H9 (cell line): ENCODE measurements at regions not wholly inside any gene's neighbourhood (a gene's known extent, or its start where the extent isn't known, plus 50 kb on each side); places are given as distances from the start of the nearest gene placed in this dataset.

Experiments used
- DNase-seq: peaks from one replicate; pipeline ENCODE4 v3.0.0-alpha.2; 2017
- H2AFZ ChIP-seq: one replicate; pipeline ENCODE4 v1.6.1; 2013; ENCODE audit warnings: mild to moderate bottlenecking, low read length, control low read depth, moderate library complexity
- H2AK5ac ChIP-seq: 2 replicates; pipeline ENCODE4 v1.6.1; 2013; ENCODE audit warnings: low read length, control low read depth, mixed read lengths; ENCODE audit not compliant: insufficient read length
- H2BK120ac ChIP-seq: one replicate; pipeline ENCODE4 v1.6.1; 2013; ENCODE audit warnings: low read depth, mild to moderate bottlenecking, low read length, control low read depth, inconsistent platforms; ENCODE audit not compliant: poor library complexity, severe bottlenecking
- H2BK12ac ChIP-seq: 2 replicates; pipeline ENCODE4 v1.6.1; 2013; ENCODE audit warnings: low read length, control low read depth, mixed read lengths, low read depth; ENCODE audit not compliant: insufficient read length
- H2BK15ac ChIP-seq: 2 replicates; pipeline ENCODE4 v1.6.1; 2013; ENCODE audit warnings: low read depth, low read length, control low read depth
- H2BK20ac ChIP-seq: one replicate; pipeline ENCODE4 v1.6.1; 2013; ENCODE audit warnings: low read depth, mild to moderate bottlenecking, low read length, control low read depth, inconsistent platforms; ENCODE audit not compliant: poor library complexity, severe bottlenecking
- H2BK5ac ChIP-seq: 2 replicates; pipeline ENCODE4 v1.6.1; 2013; ENCODE audit warnings: low read length, control low read depth, mixed read lengths; ENCODE audit not compliant: insufficient read length
- H3K14ac ChIP-seq: 2 replicates; pipeline ENCODE4 v1.6.1; 2013; ENCODE audit warnings: low read length, control low read depth; ENCODE audit not compliant: insufficient read depth
- H3K18ac ChIP-seq: 2 replicates; pipeline ENCODE4 v1.6.1; 2013; ENCODE audit warnings: low read depth, mild to moderate bottlenecking, mixed read lengths, low read length, control low read depth; ENCODE audit not compliant: insufficient read length
- H3K23ac ChIP-seq: 2 replicates; pipeline ENCODE4 v1.6.1; 2013; ENCODE audit warnings: low read length, control low read depth, mixed read lengths, low read depth; ENCODE audit not compliant: insufficient read length
- H3K23me2 ChIP-seq: 2 replicates; pipeline ENCODE4 v1.6.1; 2013; ENCODE audit warnings: low read depth, mild to moderate bottlenecking, mixed read lengths, low read length, control low read depth; ENCODE audit not compliant: insufficient read length, poor library complexity, severe bottlenecking
- H3K27ac ChIP-seq: 2 replicates; pipeline ENCODE4 v1.5.1; 2013; ENCODE audit warnings: low read length, control low read depth, mixed read lengths, low read depth; ENCODE audit not compliant: insufficient read length
- H3K27me3 ChIP-seq: 2 replicates; pipeline ENCODE4 v1.6.1; 2013; ENCODE audit warnings: low read length, control low read depth, inconsistent platforms; ENCODE audit not compliant: insufficient read depth
- H3K4ac ChIP-seq: 2 replicates; pipeline ENCODE4 v1.6.1; 2013; ENCODE audit warnings: low read depth, mild to moderate bottlenecking, control low read depth, inconsistent platforms, low read length, moderate library complexity
- H3K4me1 ChIP-seq: 2 replicates; pipeline ENCODE4 v1.6.1; 2013; ENCODE audit warnings: low read length, control low read depth, inconsistent platforms; ENCODE audit not compliant: insufficient read depth
- H3K4me2 ChIP-seq: 2 replicates; pipeline ENCODE4 v1.6.1; 2013; ENCODE audit warnings: low read length, control low read depth, mixed read lengths; ENCODE audit not compliant: insufficient read length, insufficient read depth
- H3K56ac ChIP-seq: 2 replicates; pipeline ENCODE4 v1.6.1; 2013; ENCODE audit warnings: low read depth, mild to moderate bottlenecking, mixed read lengths, low read length, control low read depth; ENCODE audit not compliant: insufficient read length
- H3K79me1 ChIP-seq: 2 replicates; pipeline ENCODE4 v1.6.1; 2013; ENCODE audit warnings: low read depth, mild to moderate bottlenecking, moderate library complexity, low read length, control low read depth, inconsistent platforms; ENCODE audit not compliant: insufficient read depth, poor library complexity, severe bottlenecking
- H3K79me2 ChIP-seq: 2 replicates; pipeline ENCODE4 v1.6.1; 2013; ENCODE audit warnings: low read length, control low read depth, inconsistent platforms; ENCODE audit not compliant: insufficient read depth
- H3K9ac ChIP-seq: 2 replicates; pipeline ENCODE4 v1.6.1; 2013; ENCODE audit warnings: low read length, control low read depth, mixed read lengths; ENCODE audit not compliant: insufficient read length; ENCODE audit errors: extremely low read depth
- H3K9me3 ChIP-seq: one replicate; pipeline ENCODE4 v1.6.1; 2013; ENCODE audit warnings: low read depth, low read length, inconsistent platforms; ENCODE audit not compliant: control insufficient read depth
- H3T11ph ChIP-seq: one replicate; pipeline ENCODE4 v1.6.1; 2013; ENCODE audit warnings: mild to moderate bottlenecking, low read length, control low read depth, inconsistent platforms
- H4K20me1 ChIP-seq: one replicate; pipeline ENCODE4 v1.6.1; 2013; ENCODE audit not compliant: control insufficient read depth, insufficient read length, insufficient read depth
- H4K5ac ChIP-seq: 2 replicates; pipeline ENCODE4 v1.6.1; 2013; ENCODE audit warnings: low read depth, mild to moderate bottlenecking, mixed read lengths, low read length, control low read depth; ENCODE audit not compliant: insufficient read length
- H4K8ac ChIP-seq: replicated peaks from 2 replicates; pipeline ENCODE4 v1.6.1; 2013; ENCODE audit warnings: low read length, control low read depth, mixed read lengths, low read depth; ENCODE audit not compliant: insufficient read length
- H4K91ac ChIP-seq: 2 replicates; pipeline ENCODE4 v1.6.1; 2013; ENCODE audit warnings: low read depth, mild to moderate bottlenecking, moderate library complexity, mixed read lengths, low read length, control low read depth; ENCODE audit not compliant: insufficient read length
- H3K27ac Mint-ChIP-seq, 3 experiments: 2 replicates in 2 of 3; 3 replicates in 1 of 3; pipeline ENCODE4 v1.8.0; 2020 to 2021; ENCODE audit warnings: mixed read lengths in 3 of 3, mild to moderate bottlenecking in 1 of 3, moderate library complexity in 1 of 3
- H3K27me3 Mint-ChIP-seq: 2 replicates; pipeline ENCODE4 v1.8.0; 2021; ENCODE audit warnings: low read depth, mild to moderate bottlenecking, moderate library complexity, mixed read lengths
- H3K36me3 Mint-ChIP-seq, 3 experiments: 2 replicates in 2 of 3; 3 replicates in 1 of 3; pipeline ENCODE4 v1.8.0; 2020 to 2021; ENCODE audit warnings: low read depth in 3 of 3, mixed read lengths in 3 of 3; ENCODE audit not compliant: insufficient read depth in 1 of 3
- H3K4me1 Mint-ChIP-seq, 2 experiments: 2 replicates each; pipeline ENCODE4 v1.8.0; 2020; ENCODE audit warnings: mixed read lengths in 2 of 2
- H3K4me3 Mint-ChIP-seq, 2 experiments: 2 replicates in 1 of 2; 3 replicates in 1 of 2; pipeline ENCODE4 v1.8.0; 2020 to 2021; ENCODE audit warnings: mild to moderate bottlenecking in 2 of 2, mixed read lengths in 2 of 2, moderate library complexity in 1 of 2
- H3K9me3 Mint-ChIP-seq, 2 experiments: 2 replicates in 1 of 2; 3 replicates in 1 of 2; pipeline ENCODE4 v1.8.0; 2020; ENCODE audit warnings: mild to moderate bottlenecking in 2 of 2, mixed read lengths in 2 of 2, moderate library complexity in 1 of 2
- WGBS: extraction: QIAGEN DNeasy Blood & Tissue Kit; methylation state at CpG from one replicate; pipeline ENCODE4 v1.1.7; 2013; ENCODE audit warnings: missing lambda C conversion rate, low lambda C conversion rate, mixed read lengths; ENCODE audit not compliant: insufficient read length; ENCODE audit errors: extremely low coverage; 5-methylcytosine and 5-hydroxymethylcytosine counted together
- TF ChIP-seq, protein P1 (sequence below): fragments of 200-600 bp; sonication (generic); conservative IDR thresholded peaks from 3 replicates; pipeline ENCODE4 v1.8.0; 2021; ENCODE audit warnings: antibody characterized with exemption, mild to moderate bottlenecking

DNA sequence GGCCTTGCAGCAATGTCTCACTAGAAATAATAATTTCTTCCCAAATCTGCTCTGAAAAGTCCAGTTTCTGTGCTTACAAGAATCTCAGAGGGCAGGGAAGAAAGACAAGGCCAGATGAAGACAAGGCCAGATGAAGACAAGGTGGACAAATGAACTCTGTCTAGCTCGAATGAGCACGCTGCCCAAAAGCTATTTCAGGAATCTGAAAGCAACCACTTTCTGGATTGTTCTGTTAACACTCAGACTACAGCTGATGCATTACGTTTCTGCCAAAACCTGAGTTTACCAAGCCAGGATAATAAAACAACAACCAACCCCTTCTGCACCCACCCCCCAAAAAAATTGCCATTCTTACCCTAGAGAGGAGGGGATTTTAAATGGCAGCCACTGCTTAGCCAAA lies 1073.6 kb downstream of the SORCS3 start:
- H3K27ac ChIP-seq, result no peak overlapping the region
- Mint-ChIP-seq H3K27ac (no peak overlapping the region), H3K9me3 (peaks cover 3 to 7% of the 10 kb centered on the region in 2 experiments; a peak in 4 of 5 replicates), H3K27me3 (peaks cover 3% of the 10 kb centered on the region), H3K4me1 (no peaks in the 10 kb centered on the region), H3K4me3 (no peak overlapping the region), H3K36me3 (no peaks in the 10 kb centered on the region; a peak in 1 of 7 replicates)
- H2BK15ac ChIP-seq, result no peak overlapping the region
- H4K5ac ChIP-seq, result no peak overlapping the region
- no peak overlapping the region for H3K4me2 ChIP-seq
- no peaks in the 10 kb centered on the region for H3K4me1 ChIP-seq
- H3K4ac ChIP-seq, result no peak overlapping the region
- H4K8ac ChIP-seq, result no peak overlapping the region
- no peaks in the 10 kb centered on the region for H3K27me3 ChIP-seq
- H3K18ac ChIP-seq, result no peak overlapping the region
- no peaks in the 10 kb centered on the region for H3K23me2 ChIP-seq
- no peak overlapping the region for H2AK5ac ChIP-seq
- H3T11ph ChIP-seq, result no peak overlapping the region
- H4K91ac ChIP-seq, result no peak overlapping the region
- no peak for DNase-seq
- TF ChIP-seq, protein P1, sequence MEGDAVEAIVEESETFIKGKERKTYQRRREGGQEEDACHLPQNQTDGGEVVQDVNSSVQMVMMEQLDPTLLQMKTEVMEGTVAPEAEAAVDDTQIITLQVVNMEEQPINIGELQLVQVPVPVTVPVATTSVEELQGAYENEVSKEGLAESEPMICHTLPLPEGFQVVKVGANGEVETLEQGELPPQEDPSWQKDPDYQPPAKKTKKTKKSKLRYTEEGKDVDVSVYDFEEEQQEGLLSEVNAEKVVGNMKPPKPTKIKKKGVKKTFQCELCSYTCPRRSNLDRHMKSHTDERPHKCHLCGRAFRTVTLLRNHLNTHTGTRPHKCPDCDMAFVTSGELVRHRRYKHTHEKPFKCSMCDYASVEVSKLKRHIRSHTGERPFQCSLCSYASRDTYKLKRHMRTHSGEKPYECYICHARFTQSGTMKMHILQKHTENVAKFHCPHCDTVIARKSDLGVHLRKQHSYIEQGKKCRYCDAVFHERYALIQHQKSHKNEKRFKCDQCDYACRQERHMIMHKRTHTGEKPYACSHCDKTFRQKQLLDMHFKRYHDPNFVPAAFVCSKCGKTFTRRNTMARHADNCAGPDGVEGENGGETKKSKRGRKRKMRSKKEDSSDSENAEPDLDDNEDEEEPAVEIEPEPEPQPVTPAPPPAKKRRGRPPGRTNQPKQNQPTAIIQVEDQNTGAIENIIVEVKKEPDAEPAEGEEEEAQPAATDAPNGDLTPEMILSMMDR, result no peak
- no peak overlapping the region for H3K56ac ChIP-seq
- H3K9ac ChIP-seq, result no peak overlapping the region
- H3K79me2 ChIP-seq, result no peaks in the 10 kb centered on the region
- H3K79me1 ChIP-seq, result no peaks in the 10 kb centered on the region
- no peaks in the 10 kb centered on the region for H4K20me1 ChIP-seq
- no peak overlapping the region for H2BK20ac ChIP-seq
- H2BK5ac ChIP-seq, result no peak overlapping the region
- H3K9me3 ChIP-seq, result no peaks in the 10 kb centered on the region
- H2BK120ac ChIP-seq, result no peak overlapping the region
- H3K14ac ChIP-seq, result no peak overlapping the region
- no peak overlapping the region for H2BK12ac ChIP-seq
- H3K23ac ChIP-seq, result no peak overlapping the region
- no CpG with 5 or more reads among the region's 3 CpGs for whole genome bisulfite sequencing
- no peak overlapping the region for H2AFZ ChIP-seq
